GM18526 (cell line): ENCODE measurements at regions not wholly inside any gene's neighbourhood (a gene's known extent, or its start where the extent isn't known, plus 50 kb on each side); places are given as distances from the start of the nearest gene placed in this dataset.

Experiments
- POLR2A ChIP-seq: IDR thresholded peaks from 3 replicates; pipeline ENCODE4 v1.6.1; 2011; ENCODE audit not compliant: insufficient read length; ENCODE audit errors: extremely low read depth

GRCh38 chr22:49517667-49518185, 309.9 kb downstream of the BRD1 start:
- TF ChIP-seq POLR2A = no peak

GRCh38 chr22:49517211-49517610, 310.5 kb downstream of the BRD1 start:
- no peak for TF ChIP-seq POLR2A

DNA sequence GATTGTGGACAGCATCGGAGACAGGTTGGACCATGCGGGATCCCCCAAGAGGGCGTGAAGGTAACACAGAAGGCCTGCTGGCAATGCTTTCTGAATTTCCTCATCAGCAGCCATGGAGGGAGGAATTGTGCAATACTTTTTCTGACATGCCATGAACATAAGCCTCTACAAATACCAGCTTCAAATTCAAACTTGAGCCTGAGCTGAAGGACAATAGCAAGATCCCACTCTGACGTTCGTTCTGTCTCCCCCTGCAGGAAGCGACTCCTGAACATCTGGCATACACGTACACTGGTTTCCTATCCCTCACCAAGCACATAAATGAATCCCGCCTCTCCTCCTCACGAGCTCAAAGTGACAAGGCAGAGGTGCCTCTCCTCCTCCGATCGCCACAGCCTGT, 312.2 kb downstream of the BRD1 start:
- no peak for TF ChIP-seq POLR2A

DNA sequence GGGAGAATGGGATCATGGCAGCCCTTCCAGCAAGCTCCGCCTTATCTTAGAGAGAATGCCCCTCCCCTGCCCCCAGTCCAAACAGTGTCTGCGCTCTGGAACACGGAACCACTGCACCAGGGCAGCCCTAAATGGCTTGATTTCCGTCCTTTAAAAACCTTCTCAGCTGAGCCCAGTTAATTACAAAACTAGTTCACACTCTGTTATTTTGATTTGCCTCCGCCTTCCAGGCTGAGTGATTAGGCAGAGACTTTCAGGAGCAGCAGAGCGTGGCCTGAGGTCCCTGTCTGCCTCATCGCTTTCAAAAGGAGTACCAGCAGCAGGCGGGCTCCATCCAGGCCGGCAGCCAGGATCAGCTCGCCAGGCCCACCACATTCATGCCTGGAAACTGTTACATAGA, 313.0 kb downstream of the BRD1 start:
- TF ChIP-seq POLR2A = no peak

DNA sequence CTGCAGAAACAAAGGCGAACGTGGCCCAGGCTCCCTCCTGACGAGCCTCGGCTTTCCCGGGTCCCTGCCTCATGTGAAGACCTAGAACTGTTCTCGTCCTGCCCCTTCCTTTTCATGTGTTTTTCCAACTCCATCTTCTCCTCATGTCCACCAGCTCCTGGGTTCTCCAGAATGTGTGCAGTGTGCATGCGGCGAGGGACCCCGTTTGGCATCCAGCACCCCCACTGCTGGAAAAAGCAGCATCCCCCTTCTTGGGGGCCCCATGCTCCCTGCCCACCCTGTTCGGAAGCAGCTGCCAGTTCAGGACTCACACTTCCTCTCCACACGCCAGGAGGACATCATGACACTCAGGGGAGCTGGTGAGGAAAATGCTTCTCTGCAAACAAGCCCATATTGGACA, 313.5 kb downstream of the BRD1 start:
- TF ChIP-seq POLR2A = no peak

GRCh38 chr22:49513358-49513851, 314.3 kb downstream of the BRD1 start:
- TF ChIP-seq POLR2A = no peak

DNA sequence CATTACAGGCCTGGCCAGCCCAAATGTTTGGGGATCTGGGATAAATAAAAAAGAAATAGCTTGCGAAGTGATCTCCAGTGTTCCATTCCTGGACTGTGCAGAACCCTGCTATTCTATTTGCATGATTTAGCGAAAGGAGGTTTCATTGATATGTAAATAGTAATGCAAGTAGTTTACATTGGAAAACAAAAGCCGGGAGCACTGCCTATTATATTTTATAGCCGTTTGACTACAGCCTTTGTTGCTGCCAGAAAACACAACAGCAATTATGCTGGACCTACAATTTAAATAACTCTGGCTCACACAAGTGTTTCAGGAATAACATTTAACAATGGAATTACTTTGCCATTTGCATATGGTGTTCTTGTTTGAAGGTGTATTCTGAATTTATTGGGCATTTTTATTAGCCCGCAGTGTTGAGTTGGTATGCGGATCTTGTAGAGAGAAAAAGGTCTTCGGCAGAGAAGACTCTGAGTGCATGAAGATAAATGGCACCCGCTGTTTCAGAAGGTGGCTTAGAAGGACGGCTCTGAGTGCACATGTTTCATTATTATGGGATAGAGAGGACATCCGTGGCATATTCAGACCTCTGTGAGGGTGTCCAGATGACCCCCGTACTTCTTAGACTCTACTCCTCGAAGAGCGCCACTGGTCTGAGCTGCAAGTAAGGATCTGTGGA, 315.0 kb downstream of the BRD1 start:
- no peak for TF ChIP-seq POLR2A

GRCh38 chr22:49510718-49511117, 317.0 kb downstream of the BRD1 start:
- TF ChIP-seq POLR2A = no peak

DNA sequence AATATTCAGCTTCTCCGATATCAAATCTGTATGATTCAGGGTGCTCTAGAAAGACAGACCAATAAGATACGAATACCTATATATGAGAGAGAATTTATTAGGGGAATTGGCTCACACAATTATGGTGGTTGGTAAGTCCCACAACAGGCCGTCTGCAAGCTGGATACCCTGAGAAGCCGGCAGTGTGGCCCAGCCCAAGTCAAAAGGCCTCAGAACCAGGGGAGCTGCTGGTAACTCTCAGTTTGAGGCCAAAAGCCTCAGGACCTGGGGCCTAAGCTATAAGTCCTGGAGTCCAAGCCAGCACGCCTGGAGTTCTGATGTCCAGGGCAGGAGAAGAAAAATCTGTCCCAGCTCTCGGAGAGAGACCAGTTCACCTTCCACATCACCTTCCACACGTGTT, 318.7 kb downstream of the BRD1 start:
- TF ChIP-seq POLR2A = no peak

GRCh38 chr22:49508561-49508960, 319.1 kb downstream of the BRD1 start:
- TF ChIP-seq POLR2A = no peak

- TF ChIP-seq POLR2A = no peak
Measured at GRCh38 chr22:49507607-49508292, 319.9 kb downstream of the BRD1 start.

GRCh38 chr22:49506010-49506400, 321.7 kb downstream of the BRD1 start:
- no peak for TF ChIP-seq POLR2A

DNA sequence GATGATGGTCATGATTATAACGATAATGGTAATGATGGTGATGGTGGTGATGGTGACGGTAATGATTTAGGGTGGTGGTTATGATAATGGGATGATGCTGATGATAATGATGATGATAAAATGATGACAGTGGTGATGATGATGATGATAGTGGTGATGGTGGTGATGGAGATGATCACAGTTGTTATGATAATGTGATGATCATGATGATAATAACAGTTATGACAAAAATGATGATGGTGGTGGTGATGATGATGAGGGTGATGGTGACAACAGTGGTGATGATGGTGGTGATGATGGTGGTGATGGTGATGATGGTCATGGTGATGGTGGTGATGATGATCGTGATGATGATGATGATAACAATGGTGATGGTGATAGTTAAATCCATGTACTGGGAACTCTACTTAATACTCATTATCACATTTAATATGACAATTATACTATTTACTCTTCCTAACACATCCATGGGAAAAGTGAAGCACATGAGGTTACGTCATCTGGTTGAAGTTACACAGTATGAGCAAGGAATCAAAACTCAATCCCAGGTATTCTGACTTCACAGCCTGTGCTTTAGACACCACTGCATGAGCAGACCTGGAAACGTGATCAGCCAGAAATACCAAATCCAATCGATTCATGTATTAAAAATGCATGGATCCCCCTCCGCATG, 322.2 kb downstream of the BRD1 start:
- TF ChIP-seq POLR2A = no peak

DNA sequence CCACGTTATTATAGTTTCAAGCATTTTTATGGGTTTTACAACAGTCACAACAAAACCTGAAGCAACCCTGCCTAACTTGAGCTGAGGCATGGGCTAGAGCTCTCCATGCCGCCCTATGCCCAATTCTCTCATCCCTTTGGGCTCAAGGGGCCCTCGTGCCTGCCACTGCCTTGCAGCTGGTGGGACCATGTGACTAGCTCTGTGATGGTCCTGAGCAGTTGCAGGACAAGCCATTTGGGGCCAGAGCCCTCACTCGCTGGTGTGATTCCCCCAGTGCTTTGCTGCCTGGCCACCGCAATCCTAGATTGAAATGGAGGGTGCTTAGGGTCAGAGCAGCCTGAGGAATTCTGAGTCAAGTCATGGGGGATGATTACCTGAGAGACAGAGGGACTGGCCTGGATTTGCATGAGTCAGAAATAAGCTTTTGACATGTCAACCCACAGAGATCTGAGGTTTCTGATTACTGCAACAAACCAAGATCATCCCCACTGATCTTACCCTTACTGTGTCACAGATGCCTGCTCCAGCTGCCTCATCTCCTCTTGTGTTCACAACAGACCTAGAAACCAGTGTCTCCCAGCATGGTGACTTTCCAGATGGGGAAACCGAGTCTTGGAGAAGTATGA, 323.7 kb downstream of the BRD1 start:
- TF ChIP-seq POLR2A = no peak

DNA sequence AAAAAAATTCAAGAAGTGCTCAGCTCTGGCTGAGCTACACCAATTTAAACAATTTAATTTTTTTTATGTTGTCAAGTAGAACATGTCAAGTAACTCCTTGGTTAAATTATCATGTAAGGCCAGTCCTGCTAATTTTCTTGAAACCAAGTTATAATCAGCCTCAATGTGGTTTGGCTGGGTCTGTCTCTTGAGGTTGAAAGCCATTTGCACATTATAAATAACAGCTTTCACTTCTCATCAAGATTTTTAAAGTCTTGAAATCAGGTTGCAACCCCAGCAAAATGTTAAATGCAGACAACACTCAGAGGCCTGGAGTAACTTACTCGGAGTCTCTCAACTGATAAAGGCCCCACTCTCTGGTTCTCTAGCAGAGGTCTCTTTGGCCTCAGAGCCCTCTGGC, 324.4 kb downstream of the BRD1 start:
- TF ChIP-seq POLR2A = no peak
